Osteocyte (in vitro differentiated cells): ENCODE measurements at regions not wholly inside any gene's neighbourhood (a gene's known extent, or its start where the extent isn't known, plus 50 kb on each side); places are given as distances from the start of the nearest gene placed in this dataset.
"Not testable (repeated sequence)": the region's sequence is repeated elsewhere in the genome, so short reads cannot be mapped to it uniquely, and the experiment has no call there.

Experiments
- DNase-seq: peaks from one replicate; pipeline ENCODE4 v3.0.0; 2021; ENCODE audit warnings: mixed read lengths; ENCODE audit not compliant: unreplicated experiment; ENCODE audit errors: extremely low spot score
- H3K27ac Mint-ChIP-seq: one replicate; pipeline ENCODE4 v1.8.0; 2021; ENCODE audit warnings: mild to moderate bottlenecking, mixed read lengths; ENCODE audit not compliant: unreplicated experiment
- H3K27me3 Mint-ChIP-seq: one replicate; pipeline ENCODE4 v1.8.0; 2021; ENCODE audit warnings: mixed read lengths; ENCODE audit not compliant: unreplicated experiment
- H3K36me3 Mint-ChIP-seq: one replicate; pipeline ENCODE4 v1.8.0; 2021; ENCODE audit warnings: mixed read lengths; ENCODE audit not compliant: unreplicated experiment
- H3K4me1 Mint-ChIP-seq: one replicate; pipeline ENCODE4 v1.8.0; 2021; ENCODE audit warnings: mixed read lengths; ENCODE audit not compliant: unreplicated experiment
- H3K4me3 Mint-ChIP-seq: one replicate; pipeline ENCODE4 v1.8.0; 2021; ENCODE audit warnings: mild to moderate bottlenecking, moderate library complexity, mixed read lengths; ENCODE audit not compliant: unreplicated experiment
- H3K9me3 Mint-ChIP-seq: one replicate; pipeline ENCODE4 v1.8.0; 2021; ENCODE audit warnings: mixed read lengths; ENCODE audit not compliant: unreplicated experiment
- TF ChIP-seq, protein P1 (sequence below): fragments of 200-600 bp; sonication (generic); IDR thresholded peaks from 2 replicates; pipeline ENCODE4 v1.5.0; 2021; ENCODE audit warnings: antibody characterized with exemption, mild to moderate bottlenecking, moderate library complexity

DNA sequence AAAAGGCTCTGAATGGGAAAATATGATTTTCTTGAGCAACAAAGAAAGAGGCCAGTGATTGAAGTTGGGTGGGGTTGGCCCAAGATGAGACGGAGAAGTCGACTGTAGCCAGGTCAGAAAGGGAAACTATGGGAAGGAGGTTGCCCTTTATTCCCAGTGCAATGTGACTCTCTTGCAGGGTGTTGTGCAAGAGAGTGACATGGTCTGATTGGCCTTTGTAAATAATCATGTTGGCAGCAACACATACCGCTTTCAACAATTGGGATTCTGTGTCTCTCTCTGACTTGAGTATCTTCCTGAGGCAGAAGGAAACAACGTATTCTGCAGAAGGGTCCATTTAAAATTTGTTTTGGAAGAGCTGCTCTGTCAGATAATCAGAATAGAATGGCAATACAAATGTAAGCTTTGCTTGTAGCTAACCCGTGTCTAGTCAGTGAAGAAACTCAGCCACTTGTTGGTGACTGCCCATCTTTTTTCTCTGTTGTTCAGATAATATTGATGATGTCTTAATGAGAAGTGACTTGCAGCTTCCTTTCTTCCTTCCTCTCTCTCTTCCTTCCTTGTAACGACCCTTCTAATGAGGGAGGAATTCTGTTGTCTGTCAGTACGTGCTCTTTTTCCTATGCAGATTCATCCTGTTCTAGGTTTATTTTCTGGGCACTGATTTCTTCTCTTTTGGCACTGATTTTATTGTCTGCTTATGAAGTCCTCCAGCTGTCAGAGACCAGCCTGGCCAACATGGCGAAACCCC, 311.0 kb upstream of the FAM98A start:
- no peak for DNase-seq
- Mint-ChIP-seq H3K27me3 (no peaks in the 10 kb centered on the region), H3K4me1 (no peaks in the 10 kb centered on the region), H3K4me3 (no peak overlapping the region), H3K36me3 (no peaks in the 10 kb centered on the region), H3K27ac (no peak overlapping the region), H3K9me3 (peaks cover 21% of the 10 kb centered on the region)
- TF ChIP-seq, protein P1, sequence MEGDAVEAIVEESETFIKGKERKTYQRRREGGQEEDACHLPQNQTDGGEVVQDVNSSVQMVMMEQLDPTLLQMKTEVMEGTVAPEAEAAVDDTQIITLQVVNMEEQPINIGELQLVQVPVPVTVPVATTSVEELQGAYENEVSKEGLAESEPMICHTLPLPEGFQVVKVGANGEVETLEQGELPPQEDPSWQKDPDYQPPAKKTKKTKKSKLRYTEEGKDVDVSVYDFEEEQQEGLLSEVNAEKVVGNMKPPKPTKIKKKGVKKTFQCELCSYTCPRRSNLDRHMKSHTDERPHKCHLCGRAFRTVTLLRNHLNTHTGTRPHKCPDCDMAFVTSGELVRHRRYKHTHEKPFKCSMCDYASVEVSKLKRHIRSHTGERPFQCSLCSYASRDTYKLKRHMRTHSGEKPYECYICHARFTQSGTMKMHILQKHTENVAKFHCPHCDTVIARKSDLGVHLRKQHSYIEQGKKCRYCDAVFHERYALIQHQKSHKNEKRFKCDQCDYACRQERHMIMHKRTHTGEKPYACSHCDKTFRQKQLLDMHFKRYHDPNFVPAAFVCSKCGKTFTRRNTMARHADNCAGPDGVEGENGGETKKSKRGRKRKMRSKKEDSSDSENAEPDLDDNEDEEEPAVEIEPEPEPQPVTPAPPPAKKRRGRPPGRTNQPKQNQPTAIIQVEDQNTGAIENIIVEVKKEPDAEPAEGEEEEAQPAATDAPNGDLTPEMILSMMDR = no peak

DNA sequence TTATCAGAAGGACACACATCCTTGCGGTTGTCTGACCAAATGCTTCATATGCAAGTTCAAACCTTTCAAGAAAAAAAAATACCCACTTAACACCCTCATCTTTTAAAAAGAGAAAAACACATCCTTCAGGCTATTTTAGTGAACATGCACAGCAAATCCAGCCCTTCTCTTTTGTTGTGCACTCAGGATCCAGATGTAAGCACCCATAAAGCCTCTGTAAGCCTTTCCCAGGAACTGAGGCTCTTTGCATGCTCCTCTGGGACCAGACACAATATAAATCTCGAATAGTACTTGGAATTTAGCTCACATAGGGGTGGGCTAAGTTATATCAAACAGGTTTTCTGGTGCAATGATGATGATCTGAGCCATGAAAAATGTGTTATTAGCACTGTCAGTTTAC, 308.8 kb upstream of the FAM98A start:
- DNase-seq = no peak
- no peaks in the 10 kb centered on the region for H3K27me3 Mint-ChIP-seq
- H3K36me3 Mint-ChIP-seq = no peaks in the 10 kb centered on the region
- H3K27ac Mint-ChIP-seq = no peak overlapping the region
- peaks cover 7% of the 10 kb centered on the region for H3K9me3 Mint-ChIP-seq
- TF ChIP-seq, protein P1 = no peak
- H3K4me3 Mint-ChIP-seq = no peak overlapping the region
- no peaks in the 10 kb centered on the region for H3K4me1 Mint-ChIP-seq

DNA sequence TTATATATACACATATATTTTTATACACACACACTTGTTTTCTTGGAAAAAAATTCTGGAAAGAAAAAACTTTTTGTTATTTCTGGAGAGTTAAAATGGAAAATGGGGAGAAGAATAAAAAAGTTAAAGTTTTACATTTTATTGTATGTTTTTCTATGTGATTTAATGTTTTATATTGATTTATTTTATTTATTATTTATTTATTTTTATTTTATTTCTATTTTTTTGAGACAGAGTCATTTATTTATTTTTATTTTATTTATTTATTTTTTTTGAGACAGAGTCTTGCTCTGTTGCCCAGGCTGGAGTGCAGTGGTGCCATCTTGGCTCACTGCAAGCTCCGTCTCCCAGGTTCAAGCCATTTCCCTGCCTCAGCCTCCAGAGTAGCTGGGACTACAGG, 307.0 kb upstream of the FAM98A start:
- H3K4me1 Mint-ChIP-seq, H3K36me3 Mint-ChIP-seq, H3K27me3 Mint-ChIP-seq, H3K4me3 Mint-ChIP-seq, H3K27ac Mint-ChIP-seq, DNase-seq: not testable (repeated sequence)
- H3K9me3 Mint-ChIP-seq = peaks cover 14% of the 10 kb centered on the region

DNA sequence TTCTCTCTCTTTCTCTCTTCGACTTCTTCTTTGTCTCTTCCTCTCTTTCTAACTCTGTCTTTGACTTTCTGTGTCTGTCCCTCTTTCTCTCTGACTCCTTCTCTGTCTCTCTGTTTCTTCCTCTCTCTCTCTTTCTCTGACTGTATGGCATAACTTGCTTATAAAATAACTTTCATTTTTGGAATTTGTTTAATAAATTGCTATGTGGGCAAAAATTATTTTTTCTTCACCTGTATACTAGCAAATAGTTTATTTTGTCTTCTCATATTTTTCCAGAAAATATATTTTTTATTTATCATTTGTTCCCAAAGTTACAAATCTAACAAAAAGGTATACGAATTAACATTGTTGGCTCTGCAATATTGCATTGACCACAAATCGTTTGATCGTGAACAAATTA, 305.7 kb upstream of the FAM98A start:
- Mint-ChIP-seq H3K27ac (no peak overlapping the region), H3K9me3 (peaks cover 14% of the 10 kb centered on the region), H3K4me3 (no peak overlapping the region), H3K4me1 (no peaks in the 10 kb centered on the region), H3K27me3 (no peaks in the 10 kb centered on the region), H3K36me3 (no peaks in the 10 kb centered on the region)
- no peak for DNase-seq
- TF ChIP-seq, protein P1 = no peak

DNA sequence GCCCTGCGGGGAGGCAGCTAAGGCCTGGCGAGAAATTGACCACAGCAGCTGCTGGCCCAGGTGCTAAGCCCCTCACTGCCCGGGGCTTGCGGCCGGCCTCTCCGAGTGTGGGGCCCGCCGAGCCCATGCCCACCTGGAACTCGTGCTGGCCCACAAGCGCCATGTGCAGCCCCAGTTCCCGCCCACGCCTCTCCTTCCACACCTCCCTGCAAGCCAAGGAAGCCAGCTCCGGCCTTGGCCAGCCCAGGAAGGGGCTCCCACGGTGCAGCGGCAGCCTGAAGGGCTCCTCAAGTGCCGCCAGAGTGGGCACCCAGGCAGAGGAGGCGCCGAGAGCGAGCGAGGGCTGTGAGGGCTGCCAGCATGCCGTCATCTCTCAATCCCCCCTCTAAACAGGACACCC, 304.6 kb upstream of the FAM98A start:
- TF ChIP-seq, protein P1 = no peak
- Mint-ChIP-seq H3K4me1 (no peaks in the 10 kb centered on the region), H3K36me3 (no peaks in the 10 kb centered on the region), H3K27ac (no peak overlapping the region), H3K4me3 (no peak overlapping the region), H3K27me3 (no peaks in the 10 kb centered on the region), H3K9me3 (peaks cover 14% of the 10 kb centered on the region)
- DNase-seq = no peak
